GM12891 (cell line): ENCODE measurements at regions not wholly inside any gene's neighbourhood (a gene's known extent, or its start where the extent isn't known, plus 50 kb on each side); places are given as distances from the start of the nearest gene placed in this dataset.

ENCODE experiments used
- POLR2A ChIP-seq: IDR thresholded peaks from 2 replicates; pipeline ENCODE4 v1.6.1; 2011; ENCODE audit warnings: low read depth, low read length, control low read depth
- POLR2AphosphoS5 ChIP-seq: IDR thresholded peaks from 2 replicates; pipeline ENCODE4 v1.6.1; 2011; ENCODE audit warnings: low read depth, low read length, control low read depth

DNA sequence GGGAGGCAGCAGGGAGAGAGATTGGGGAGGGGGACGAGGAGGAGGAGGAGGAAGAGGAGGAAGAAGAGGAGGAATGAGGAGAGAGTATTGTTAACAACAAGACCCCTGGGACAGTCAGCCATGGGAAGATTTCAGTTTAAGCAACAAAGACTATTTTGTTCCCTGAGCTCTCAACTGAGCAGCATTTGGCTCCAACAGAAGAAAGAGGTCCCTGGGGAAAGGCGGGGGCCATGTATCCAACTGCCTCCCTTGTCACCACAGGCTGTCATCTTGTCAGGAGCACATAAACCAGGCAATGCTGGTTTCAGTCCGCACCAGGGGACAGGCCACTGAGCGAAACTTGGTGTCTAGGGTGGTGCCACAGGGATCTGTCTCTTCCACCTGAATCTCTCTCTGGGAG, 316.1 kb downstream of the TLE1 start:
- no peak for TF ChIP-seq POLR2AphosphoS5
- no peak for TF ChIP-seq POLR2A
